Ishikawa (cell line): ENCODE measurements at regions not wholly inside any gene's neighbourhood (a gene's known extent, or its start where the extent isn't known, plus 50 kb on each side); places are given as distances from the start of the nearest gene placed in this dataset.

ENCODE experiments used
- RAD21 ChIP-seq: IDR thresholded peaks from 2 replicates; pipeline ENCODE4 v1.6.1; 2012; ENCODE audit warnings: low read depth
- TAF1 ChIP-seq: IDR thresholded peaks from 2 replicates; pipeline ENCODE4 v1.6.1; 2012; ENCODE audit warnings: low read depth, mild to moderate bottlenecking
- YY1 ChIP-seq: IDR thresholded peaks from 2 replicates; pipeline ENCODE4 v1.6.1; 2012; ENCODE audit warnings: low read depth

DNA sequence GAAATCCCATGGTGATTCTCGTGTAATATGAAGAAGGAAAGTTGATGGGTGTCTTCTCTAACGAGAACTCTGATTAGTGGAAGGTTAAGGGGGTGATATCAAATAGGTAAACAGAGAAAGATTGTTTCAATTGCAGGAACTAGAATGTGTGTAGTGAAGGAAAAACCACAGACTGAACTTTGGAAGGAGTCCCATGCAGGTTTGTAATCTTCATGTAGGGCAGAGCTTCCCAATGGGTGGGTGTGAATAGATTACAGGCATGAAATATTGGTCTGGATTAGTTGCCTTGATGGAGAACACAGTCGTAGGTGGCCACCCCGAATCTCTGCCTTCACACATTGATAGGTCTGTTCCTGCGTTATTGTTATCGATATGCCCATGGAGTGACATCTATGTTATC, 295.5 kb downstream of the KCNRG start:
- TF ChIP-seq TAF1 (no peak), YY1 (no peak), RAD21 (no peak)
